Natural killer cell (primary cell): ENCODE measurements at regions not wholly inside any gene's neighbourhood (a gene's known extent, or its start where the extent isn't known, plus 50 kb on each side); places are given as distances from the start of the nearest gene placed in this dataset.

Experiments used
- ATAC-seq, 3 donors: fragments of 150-1000 bp in 2 of 3; fragments of 200-7000 bp in 1 of 3; cut with Tn5 transposase; 1 replicate in 1 of 3; 2 replicates in 2 of 3; pipeline ENCODE4 v1.10.0; 2021; ENCODE audit warnings: mild to moderate bottlenecking in 2 of 3, moderate library complexity in 2 of 3
- DNase-seq, 2 donors: peaks; one replicate each; pipeline versions ENCODE4 v3.0.0 to v3.0.0-alpha.2; 2013 to 2021; ENCODE audit warnings: mixed read lengths in 1 of 2
- H3K27ac ChIP-seq: one replicate; pipeline ENCODE4 v1.5.1; 2013; ENCODE audit warnings: mild to moderate bottlenecking, low read length
- H3K27me3 ChIP-seq: one replicate; pipeline ENCODE4 v1.6.1; 2013; ENCODE audit warnings: low read length; ENCODE audit not compliant: control insufficient read depth, insufficient read depth
- H3K36me3 ChIP-seq: one replicate; pipeline ENCODE4 v1.6.1; 2013; ENCODE audit warnings: low read length; ENCODE audit not compliant: control insufficient read depth, insufficient read depth
- H3K4me1 ChIP-seq: one replicate; pipeline ENCODE4 v1.6.1; 2013; ENCODE audit warnings: low read length; ENCODE audit not compliant: control insufficient read depth, insufficient read depth
- H3K4me3 ChIP-seq: one replicate; pipeline ENCODE4 v1.5.1; 2013; ENCODE audit warnings: low read length
- H3K9me3 ChIP-seq: one replicate; pipeline ENCODE4 v1.6.1; 2013; ENCODE audit warnings: low read length; ENCODE audit not compliant: control insufficient read depth, insufficient read depth
- H3K27ac Mint-ChIP-seq, 2 donors: one replicate each; pipeline ENCODE4 v1.8.0; 2022; ENCODE audit warnings: mild to moderate bottlenecking in 2 of 2, mixed read lengths in 2 of 2, moderate library complexity in 1 of 2
- H3K27me3 Mint-ChIP-seq, 2 donors: one replicate each; pipeline ENCODE4 v1.8.0; 2022; ENCODE audit warnings: low read depth in 2 of 2, mixed read lengths in 2 of 2
- H3K36me3 Mint-ChIP-seq: one replicate; pipeline ENCODE4 v1.8.0; 2022; ENCODE audit warnings: mixed read lengths
- H3K4me1 Mint-ChIP-seq, 2 donors: one replicate each; pipeline ENCODE4 v1.8.0; 2022; ENCODE audit warnings: mixed read lengths in 2 of 2
- H3K4me3 Mint-ChIP-seq: one replicate; pipeline ENCODE4 v1.8.0; 2022; ENCODE audit warnings: mild to moderate bottlenecking, moderate library complexity, mixed read lengths
- H3K9me3 Mint-ChIP-seq, 2 donors: one replicate each; pipeline ENCODE4 v1.8.0; 2022; ENCODE audit warnings: mixed read lengths in 2 of 2
- WGBS: methylation state at CpG from one replicate; pipeline ENCODE4 v1.1.7; 2013; ENCODE audit warnings: missing lambda C conversion rate; ENCODE audit not compliant: insufficient coverage; 5-methylcytosine and 5-hydroxymethylcytosine counted together
- intact Hi-C: fragments of 100-400 bp; cut with micrococcal nuclease; formaldehyde crosslinking; loops from one replicate; pipeline ENCODE4 v1.14.2; 2022
- TF ChIP-seq, protein P1 (sequence below): fragments of 200-600 bp; IDR thresholded peaks from one replicate; pipeline ENCODE4 v1.8.0; 2022; ENCODE audit warnings: antibody characterized with exemption

GRCh38 chr15:94815914-94816313 lies 584.6 kb downstream of the MCTP2 start:
- H3K4me3 Mint-ChIP-seq: no peak overlapping the region
- H3K27ac Mint-ChIP-seq: no peak overlapping the region
- Histone ChIP-seq H3K36me3 (no peaks in the 10 kb centered on the region), H3K27ac (no peak overlapping the region), H3K4me1 (no peaks in the 10 kb centered on the region), H3K9me3 (no peaks in the 10 kb centered on the region), H3K4me3 (no peak overlapping the region), H3K27me3 (no peaks in the 10 kb centered on the region)
- TF ChIP-seq, protein P1, sequence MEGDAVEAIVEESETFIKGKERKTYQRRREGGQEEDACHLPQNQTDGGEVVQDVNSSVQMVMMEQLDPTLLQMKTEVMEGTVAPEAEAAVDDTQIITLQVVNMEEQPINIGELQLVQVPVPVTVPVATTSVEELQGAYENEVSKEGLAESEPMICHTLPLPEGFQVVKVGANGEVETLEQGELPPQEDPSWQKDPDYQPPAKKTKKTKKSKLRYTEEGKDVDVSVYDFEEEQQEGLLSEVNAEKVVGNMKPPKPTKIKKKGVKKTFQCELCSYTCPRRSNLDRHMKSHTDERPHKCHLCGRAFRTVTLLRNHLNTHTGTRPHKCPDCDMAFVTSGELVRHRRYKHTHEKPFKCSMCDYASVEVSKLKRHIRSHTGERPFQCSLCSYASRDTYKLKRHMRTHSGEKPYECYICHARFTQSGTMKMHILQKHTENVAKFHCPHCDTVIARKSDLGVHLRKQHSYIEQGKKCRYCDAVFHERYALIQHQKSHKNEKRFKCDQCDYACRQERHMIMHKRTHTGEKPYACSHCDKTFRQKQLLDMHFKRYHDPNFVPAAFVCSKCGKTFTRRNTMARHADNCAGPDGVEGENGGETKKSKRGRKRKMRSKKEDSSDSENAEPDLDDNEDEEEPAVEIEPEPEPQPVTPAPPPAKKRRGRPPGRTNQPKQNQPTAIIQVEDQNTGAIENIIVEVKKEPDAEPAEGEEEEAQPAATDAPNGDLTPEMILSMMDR: no peak
- peaks cover 2 to 9% of the 10 kb centered on the region in 2 donors for H3K27me3 Mint-ChIP-seq
- no peak for ATAC-seq
- H3K4me1 Mint-ChIP-seq: no peaks in the 10 kb centered on the region
- intact Hi-C loops: no loop called here
- H3K36me3 Mint-ChIP-seq: no peaks in the 10 kb centered on the region
- 86% methylated on average over 5 of the region's 5 CpGs for WGBS
- H3K9me3 Mint-ChIP-seq: no peaks in the 10 kb centered on the region
- DNase-seq: no peak

- Histone ChIP-seq H3K27me3 (no peaks in the 10 kb centered on the region), H3K4me1 (no peaks in the 10 kb centered on the region), H3K9me3 (no peaks in the 10 kb centered on the region), H3K36me3 (no peaks in the 10 kb centered on the region), H3K4me3 (no peak overlapping the region), H3K27ac (no peak overlapping the region)
- H3K9me3 Mint-ChIP-seq: no peaks in the 10 kb centered on the region
- WGBS: 87% methylated on average over 15 of the region's 15 CpGs
- intact Hi-C loops: no loop called here
- TF ChIP-seq, protein P1: no peak
- no peak overlapping the region for H3K27ac Mint-ChIP-seq
- no peaks in the 10 kb centered on the region for H3K4me1 Mint-ChIP-seq
- DNase-seq (no peak), ATAC-seq (no peak)
- H3K4me3 Mint-ChIP-seq: no peak overlapping the region
- H3K27me3 Mint-ChIP-seq: peaks cover 3 to 11% of the 10 kb centered on the region in 2 donors
- H3K36me3 Mint-ChIP-seq: no peaks in the 10 kb centered on the region
Measured at GRCh38 chr15:94829887-94830884, 598.8 kb downstream of the MCTP2 start.

- H3K4me3 ChIP-seq: no peak overlapping the region
- TF ChIP-seq, protein P1: no peak
- no peak for ATAC-seq
- intact Hi-C loops: no loop called here
- no peak overlapping the region for H3K27ac Mint-ChIP-seq
- H3K27ac ChIP-seq: no peak overlapping the region
- H3K9me3 ChIP-seq: no peaks in the 10 kb centered on the region
- 100% methylated on average over 1 of the region's 3 CpGs for WGBS
- H3K36me3 ChIP-seq: no peaks in the 10 kb centered on the region
- no peak for DNase-seq
- H3K4me3 Mint-ChIP-seq: no peak overlapping the region
- no peaks in the 10 kb centered on the region for H3K4me1 ChIP-seq
- no peaks in the 10 kb centered on the region for H3K27me3 ChIP-seq
- no peaks in the 10 kb centered on the region for H3K9me3 Mint-ChIP-seq
- H3K27me3 Mint-ChIP-seq: peaks cover 0 to 3% of the 10 kb centered on the region in 2 donors
- H3K36me3 Mint-ChIP-seq: no peaks in the 10 kb centered on the region
- no peaks in the 10 kb centered on the region for H3K4me1 Mint-ChIP-seq
Measured at GRCh38 chr15:94834000-94834399, 602.6 kb downstream of the MCTP2 start.
